GM12865 (cell line): ENCODE measurements at regions not wholly inside any gene's neighbourhood (a gene's known extent, or its start where the extent isn't known, plus 50 kb on each side); places are given as distances from the start of the nearest gene placed in this dataset.
A peak's percentile ranks its signal among the peaks of the same experiment; 100 is the strongest.

Experiments used
- DNase-seq: peaks from one replicate; pipeline ENCODE4 v3.0.0; 2010; ENCODE audit warnings: low read depth
- H3K4me3 ChIP-seq: 2 replicates; pipeline ENCODE4 v1.5.1; 2011; ENCODE audit warnings: mild to moderate bottlenecking, low read depth, low read length, control low read depth
- TF ChIP-seq, protein P1 (sequence below): IDR thresholded peaks from 2 replicates; pipeline ENCODE4 v1.5.1; 2011; ENCODE audit warnings: low read length, control low read depth, low read depth, inconsistent platforms; ENCODE audit not compliant: insufficient read depth; ENCODE audit errors: missing control alignments

DNA sequence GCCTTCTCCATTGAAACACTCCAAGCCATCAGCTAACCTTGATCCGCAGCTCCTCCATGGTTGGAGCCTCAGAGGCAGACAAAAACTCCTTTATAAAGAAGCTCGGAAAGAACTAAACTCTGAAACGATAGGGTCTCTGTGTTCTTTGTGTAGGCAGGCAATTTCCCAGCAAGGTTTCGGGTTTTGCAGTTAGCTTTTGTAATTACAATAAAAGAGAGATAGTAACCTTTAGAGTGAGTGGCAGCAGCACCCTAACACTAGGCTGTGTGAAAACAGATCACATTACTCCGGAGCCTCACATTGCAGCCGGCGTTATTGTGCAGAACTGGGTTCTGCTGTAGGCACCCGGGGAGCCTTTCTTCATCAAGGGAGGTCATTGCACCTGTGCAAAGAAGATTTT, 115.8 kb upstream of the MAP3K1 start:
- TF ChIP-seq, protein P1, sequence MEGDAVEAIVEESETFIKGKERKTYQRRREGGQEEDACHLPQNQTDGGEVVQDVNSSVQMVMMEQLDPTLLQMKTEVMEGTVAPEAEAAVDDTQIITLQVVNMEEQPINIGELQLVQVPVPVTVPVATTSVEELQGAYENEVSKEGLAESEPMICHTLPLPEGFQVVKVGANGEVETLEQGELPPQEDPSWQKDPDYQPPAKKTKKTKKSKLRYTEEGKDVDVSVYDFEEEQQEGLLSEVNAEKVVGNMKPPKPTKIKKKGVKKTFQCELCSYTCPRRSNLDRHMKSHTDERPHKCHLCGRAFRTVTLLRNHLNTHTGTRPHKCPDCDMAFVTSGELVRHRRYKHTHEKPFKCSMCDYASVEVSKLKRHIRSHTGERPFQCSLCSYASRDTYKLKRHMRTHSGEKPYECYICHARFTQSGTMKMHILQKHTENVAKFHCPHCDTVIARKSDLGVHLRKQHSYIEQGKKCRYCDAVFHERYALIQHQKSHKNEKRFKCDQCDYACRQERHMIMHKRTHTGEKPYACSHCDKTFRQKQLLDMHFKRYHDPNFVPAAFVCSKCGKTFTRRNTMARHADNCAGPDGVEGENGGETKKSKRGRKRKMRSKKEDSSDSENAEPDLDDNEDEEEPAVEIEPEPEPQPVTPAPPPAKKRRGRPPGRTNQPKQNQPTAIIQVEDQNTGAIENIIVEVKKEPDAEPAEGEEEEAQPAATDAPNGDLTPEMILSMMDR = no peak
- no peak for DNase-seq
- no peak overlapping the region for H3K4me3 ChIP-seq

DNA sequence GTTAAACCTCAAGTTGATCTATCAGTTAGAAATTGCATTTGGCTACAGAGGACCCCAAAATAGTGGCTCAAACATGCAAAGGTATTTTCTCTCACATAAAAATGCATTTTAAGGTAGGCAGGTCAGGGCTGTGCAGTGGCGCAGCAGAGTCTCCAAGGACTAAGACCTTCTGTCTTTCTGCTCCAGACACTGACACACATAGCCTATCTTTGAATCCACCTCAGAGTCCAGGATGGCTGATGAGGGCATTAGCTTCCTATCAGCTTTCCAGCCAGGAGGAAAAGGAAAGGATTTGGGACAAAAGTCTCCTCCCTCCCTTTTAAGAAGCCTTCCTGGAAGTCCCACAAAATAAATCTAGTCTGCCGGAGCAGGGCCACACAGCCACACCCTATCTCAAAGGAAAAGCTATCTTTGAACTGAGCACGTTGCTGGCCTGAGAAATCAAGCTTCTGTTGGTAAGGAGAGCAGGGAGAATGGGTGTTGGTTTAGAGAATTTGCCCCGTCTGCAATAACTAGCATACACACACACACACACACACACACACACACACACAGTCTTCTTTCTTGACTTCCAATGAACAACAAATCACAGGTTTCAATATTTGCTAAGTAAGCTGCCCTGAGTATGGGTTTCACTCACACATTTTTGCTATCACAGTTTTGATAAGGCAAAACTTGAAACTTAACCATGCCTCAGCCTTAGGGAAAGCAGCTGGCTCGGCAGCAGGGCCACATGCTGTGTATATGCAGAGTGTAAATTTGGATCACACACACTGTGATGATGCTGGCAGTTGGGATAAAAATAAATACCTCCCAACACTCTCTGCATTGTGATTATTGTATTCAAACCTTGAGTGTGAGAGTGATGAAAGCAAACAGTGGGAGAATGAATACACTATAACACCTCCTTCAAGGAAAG, 116.6 kb upstream of the MAP3K1 start:
- no peak overlapping the region for H3K4me3 ChIP-seq
- TF ChIP-seq, protein P1 = no peak
- peak; percentile 15 for DNase-seq

DNA sequence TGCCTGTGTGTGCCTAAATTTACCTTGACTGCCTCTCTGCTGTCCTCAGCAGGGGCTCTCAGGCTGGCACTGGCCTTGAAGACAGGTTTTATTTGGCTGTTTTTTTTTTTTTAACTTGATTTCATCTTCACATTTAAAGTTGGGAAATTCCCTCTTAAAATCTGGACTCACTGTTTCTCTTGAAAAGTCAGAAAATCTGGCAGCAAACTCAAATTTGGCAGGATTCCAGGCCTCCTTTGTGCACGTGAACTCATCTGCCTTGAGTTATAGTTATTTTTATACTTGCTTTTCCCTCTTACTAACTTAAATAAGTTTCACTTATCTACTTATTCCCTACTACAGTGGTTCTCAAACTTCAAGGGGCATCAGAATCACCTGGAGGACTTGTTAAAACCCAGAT, 118.4 kb upstream of the MAP3K1 start:
- DNase-seq = no peak
- H3K4me3 ChIP-seq = no peak overlapping the region
- TF ChIP-seq, protein P1 = no peak

DNA sequence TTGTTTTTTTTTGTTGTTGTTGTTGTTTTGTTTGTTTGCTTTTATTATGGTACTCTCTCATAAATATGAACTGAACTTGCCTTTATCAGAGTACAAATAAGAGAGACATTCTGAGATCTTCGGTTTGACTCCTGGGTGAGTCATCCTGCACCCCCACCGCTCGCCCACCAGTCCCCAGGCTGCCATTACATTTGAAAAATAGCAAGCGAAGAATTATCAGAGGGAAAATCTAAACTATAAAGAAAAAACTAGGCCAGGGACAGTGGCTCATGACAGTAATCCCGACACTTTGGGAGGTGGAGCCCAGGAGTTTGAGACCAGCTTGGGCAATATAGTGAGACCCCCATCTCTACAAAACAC, 122.1 kb upstream of the MAP3K1 start:
- DNase-seq = no peak
- no peak overlapping the region for H3K4me3 ChIP-seq
- TF ChIP-seq, protein P1 = no peak

DNA sequence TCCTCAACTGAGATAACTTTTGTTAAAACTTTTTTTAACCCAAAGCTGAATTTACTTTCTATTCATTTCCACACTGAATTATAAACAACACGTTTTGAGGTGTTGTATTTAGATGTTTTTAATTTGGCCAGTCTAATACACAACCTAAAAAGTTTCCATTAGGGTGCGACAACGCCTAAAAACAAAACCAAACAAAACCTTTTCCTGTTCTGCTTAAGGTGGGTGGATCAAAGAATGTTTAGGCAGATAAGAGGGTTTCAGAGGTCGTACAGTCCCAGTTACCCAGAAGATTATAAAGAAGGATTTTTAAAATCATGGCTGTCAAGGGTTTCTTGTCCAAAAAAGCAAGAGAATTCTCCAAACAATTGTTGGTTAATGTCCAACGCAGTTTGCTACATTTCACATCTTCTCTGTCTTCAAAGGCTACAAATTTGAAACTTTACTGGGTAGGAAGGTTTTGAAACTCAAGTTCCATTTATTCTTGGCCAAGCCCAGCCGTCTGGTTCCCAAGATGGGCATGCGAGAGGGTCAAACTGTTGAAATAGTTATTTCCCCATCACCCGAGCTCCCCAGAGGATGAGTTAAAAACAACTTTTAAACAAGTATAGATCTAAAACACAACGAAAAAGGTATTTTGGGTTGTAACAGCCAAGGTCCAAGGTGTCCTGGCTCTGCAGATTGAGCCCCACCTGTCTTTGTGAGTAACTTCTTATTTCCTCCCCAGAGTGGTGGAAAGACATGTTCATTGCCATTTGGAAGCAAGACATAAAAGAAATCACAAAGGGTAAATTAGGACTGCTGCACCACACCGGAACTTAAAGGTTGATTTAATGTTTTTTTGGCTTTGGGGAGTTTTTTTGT, 122.8 kb upstream of the MAP3K1 start:
- DNase-seq = peak; percentile 77
- H3K4me3 ChIP-seq = no peak overlapping the region
- TF ChIP-seq, protein P1 = no peak

DNA sequence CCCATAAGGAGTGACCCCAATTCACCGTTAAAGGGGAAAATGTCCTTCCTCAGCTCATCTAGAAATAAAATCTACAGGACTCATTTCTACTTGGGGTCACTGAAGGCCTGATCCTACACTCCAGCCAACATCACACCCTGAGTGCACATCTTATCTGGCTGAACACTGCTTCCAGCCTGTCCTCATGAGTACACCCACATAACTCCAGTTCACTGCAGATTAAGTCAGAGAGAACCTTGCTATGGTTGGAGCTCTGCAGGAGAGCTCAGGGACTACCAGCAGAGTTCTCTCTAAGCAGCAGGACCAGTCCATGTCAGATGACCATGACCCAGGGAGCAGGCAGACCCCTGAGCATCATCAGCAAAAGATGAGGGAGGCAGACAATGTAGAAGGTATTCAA, 126.9 kb upstream of the MAP3K1 start:
- no peak overlapping the region for H3K4me3 ChIP-seq
- DNase-seq = no peak
- TF ChIP-seq, protein P1 = no peak
